Limb (tissue), 2 donors: ENCODE measurements at regions not wholly inside any gene's neighbourhood (a gene's known extent, or its start where the extent isn't known, plus 50 kb on each side); places are given as distances from the start of the nearest gene placed in this dataset.

Experiments
- DNase-seq, 2 donors: peaks; one replicate each; pipeline ENCODE4 v3.0.0-alpha.2; 2016; ENCODE audit errors: extremely low spot score in 2 of 2

GRCh38 chr1:47697616-47698335, 259.9 kb downstream of the FOXD2 start:
- peak in 1 of 2 donors; percentile 4 for DNase-seq

- DNase-seq, result no peak
These were observed 261.8 kb downstream of the FOXD2 start for GRCh38 chr1:47699492-47700235.

GRCh38 chr1:47701283-47701682, 263.4 kb downstream of the FOXD2 start:
- DNase-seq, result no peak

- DNase-seq, result no peak
These were observed 264.1 kb downstream of the FOXD2 start for GRCh38 chr1:47701741-47702515.

- no peak for DNase-seq
These were observed 265.4 kb downstream of the FOXD2 start for GRCh38 chr1:47703156-47703825.

GRCh38 chr1:47703981-47704596, 266.2 kb downstream of the FOXD2 start:
- no peak for DNase-seq

GRCh38 chr1:47705517-47706130, 267.8 kb downstream of the FOXD2 start:
- DNase-seq, result no peak

- DNase-seq, result no peak
These were observed 269.7 kb downstream of the FOXD2 start for GRCh38 chr1:47707503-47707902.

- no peak for DNase-seq
These were observed 270.2 kb downstream of the FOXD2 start for GRCh38 chr1:47708019-47708535.

- DNase-seq, result no peak
These were observed 270.8 kb downstream of the FOXD2 start for GRCh38 chr1:47708658-47709018.

- peak in 1 of 2 donors; percentile 72 for DNase-seq
These were observed 271.4 kb downstream of the FOXD2 start for GRCh38 chr1:47709019-47709871.

GRCh38 chr1:47709872-47710231, 272.0 kb downstream of the FOXD2 start:
- no peak for DNase-seq

- DNase-seq, result peak; percentile 55 to 89
These were observed 272.7 kb downstream of the FOXD2 start for GRCh38 chr1:47710329-47711071.
